Stimulated activated CD4-positive, alpha-beta T cell treated with anti-CD3 and anti-CD28 coated beads, Interleukin-12 subunit alpha, Interleukin-12 subunit beta, amount 100 ng/mL, for 4 hours (primary cell): ENCODE measurements at regions not wholly inside any gene's neighbourhood (a gene's known extent, or its start where the extent isn't known, plus 50 kb on each side); places are given as distances from the start of the nearest gene placed in this dataset.

Experiments
- DNase-seq: peaks from one replicate; pipeline ENCODE4 v3.0.0-alpha.2; 2020

- DNase-seq: no peak
These were observed 445.7 kb downstream of the SMARCA1 start for GRCh38 chrX:129077424-129078170.

- DNase-seq: no peak
These were observed 451.9 kb downstream of the SMARCA1 start for GRCh38 chrX:129071390-129071789.

GRCh38 chrX:129065895-129066294, 457.4 kb downstream of the SMARCA1 start:
- DNase-seq: no peak

- no peak for DNase-seq
These were observed 464.9 kb downstream of the SMARCA1 start for GRCh38 chrX:129058405-129058804.

- no peak for DNase-seq
These were observed 480.2 kb downstream of the SMARCA1 start for GRCh38 chrX:129043138-129043537.

- DNase-seq: no peak
These were observed 482.0 kb downstream of the SMARCA1 start for GRCh38 chrX:129041319-129041718.

- DNase-seq: no peak
These were observed 483.2 kb downstream of the SMARCA1 start for GRCh38 chrX:129040124-129040523.

- no peak for DNase-seq
These were observed 484.1 kb downstream of the SMARCA1 start for GRCh38 chrX:129039176-129039575.

- DNase-seq: no peak
These were observed 485.9 kb downstream of the SMARCA1 start for GRCh38 chrX:129037389-129037788.

GRCh38 chrX:129035180-129035579, 488.1 kb downstream of the SMARCA1 start:
- DNase-seq: no peak

- no peak for DNase-seq
These were observed 489.1 kb downstream of the SMARCA1 start for GRCh38 chrX:129034196-129034595.

GRCh38 chrX:129026202-129026601, 497.1 kb downstream of the SMARCA1 start:
- DNase-seq: no peak

- DNase-seq: no peak
These were observed 497.9 kb downstream of the SMARCA1 start for GRCh38 chrX:129025376-129025775.

GRCh38 chrX:129019412-129019811, 503.9 kb downstream of the SMARCA1 start:
- DNase-seq: no peak

GRCh38 chrX:129015381-129015780, 507.9 kb downstream of the SMARCA1 start:
- DNase-seq: no peak

- DNase-seq: no peak
These were observed 509.7 kb downstream of the SMARCA1 start for GRCh38 chrX:129013574-129013973.

- DNase-seq: no peak
These were observed 515.7 kb downstream of the SMARCA1 start for GRCh38 chrX:129007631-129008030.

- no peak for DNase-seq
These were observed 516.8 kb downstream of the SMARCA1 start for GRCh38 chrX:129006491-129006890.

- DNase-seq: no peak
These were observed 522.5 kb downstream of the SMARCA1 start for GRCh38 chrX:129000797-129001196.

GRCh38 chrX:129000018-129000417, 523.3 kb downstream of the SMARCA1 start:
- no peak for DNase-seq

- DNase-seq: no peak
These were observed 531.0 kb downstream of the SMARCA1 start for GRCh38 chrX:128992107-128992971.

- DNase-seq: peak; percentile 0
These were observed 547.5 kb downstream of the SMARCA1 start for GRCh38 chrX:128975745-128976144.

GRCh38 chrX:128973033-128973432, 550.3 kb downstream of the SMARCA1 start:
- no peak for DNase-seq

- no peak for DNase-seq
These were observed 562.0 kb downstream of the SMARCA1 start for GRCh38 chrX:128961290-128961689.
